IPS DF 6.9 (cell line): ENCODE measurements at regions not wholly inside any gene's neighbourhood (a gene's known extent, or its start where the extent isn't known, plus 50 kb on each side); places are given as distances from the start of the nearest gene placed in this dataset.

ENCODE experiments used
- DNase-seq: peaks from one replicate; pipeline ENCODE4 v3.0.0-alpha.2; 2013; ENCODE audit warnings: low read depth, low spot score
- H3K27ac ChIP-seq: one replicate; pipeline ENCODE4 v1.5.1; 2013; ENCODE audit warnings: low read length, control low read depth
- H3K27me3 ChIP-seq: 2 replicates; pipeline ENCODE4 v1.6.1; 2013; ENCODE audit warnings: mild to moderate bottlenecking, low read length; ENCODE audit not compliant: control insufficient read depth, insufficient read depth
- H3K36me3 ChIP-seq: 2 replicates; pipeline ENCODE4 v1.6.1; 2013; ENCODE audit warnings: low read length; ENCODE audit not compliant: control insufficient read depth, insufficient read depth
- H3K4me1 ChIP-seq: 2 replicates; pipeline ENCODE4 v1.6.1; 2013; ENCODE audit warnings: low read length; ENCODE audit not compliant: control insufficient read depth, insufficient read depth
- H3K4me3 ChIP-seq: 2 replicates; pipeline ENCODE4 v1.5.1; 2013; ENCODE audit warnings: mild to moderate bottlenecking, low read length
- H3K9me3 ChIP-seq: 2 replicates; pipeline ENCODE4 v1.6.1; 2013; ENCODE audit warnings: low read length, inconsistent platforms; ENCODE audit not compliant: control insufficient read depth, insufficient read depth
- WGBS: extraction: QIAGEN DNeasy Blood & Tissue Kit; methylation state at CpG from one replicate; pipeline ENCODE4 v1.1.7; 2013; ENCODE audit warnings: mixed read lengths, missing lambda C conversion rate; ENCODE audit not compliant: insufficient read length, insufficient coverage; 5-methylcytosine and 5-hydroxymethylcytosine counted together

DNA sequence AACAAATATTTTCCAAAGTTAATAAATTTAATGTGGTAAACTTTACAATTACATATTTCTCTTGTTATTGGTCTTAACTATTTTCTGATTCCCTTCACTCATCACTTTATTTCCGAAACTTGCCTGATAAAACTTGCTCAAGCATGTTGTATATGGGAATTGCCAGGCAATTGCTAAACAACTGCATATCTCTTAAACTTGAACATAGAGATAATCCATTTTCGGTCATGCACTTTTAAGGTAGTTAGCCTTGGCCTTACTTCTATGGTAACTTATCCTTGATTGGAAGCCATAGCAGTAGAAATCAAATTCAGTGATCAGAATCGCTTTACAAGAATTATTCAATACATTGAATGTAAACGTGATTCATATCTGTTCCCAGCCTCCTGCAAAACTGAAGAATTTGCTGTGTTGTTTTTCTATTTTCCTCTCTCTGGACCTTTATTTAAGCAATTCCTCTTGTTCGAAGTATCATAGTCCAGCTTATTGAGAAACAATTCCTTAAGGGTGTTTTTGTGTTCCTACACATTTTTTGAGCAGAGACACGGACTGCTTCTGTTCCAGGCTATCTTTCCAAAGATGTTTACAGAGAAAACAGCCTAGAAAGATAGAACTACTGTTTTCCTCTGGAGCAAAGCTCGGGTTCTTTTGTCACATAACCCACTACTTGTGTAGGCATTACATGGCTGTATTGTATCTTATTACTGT, 674.3 kb downstream of the IRS1 start:
- Histone ChIP-seq H3K4me1 (no peaks in the 10 kb centered on the region), H3K4me3 (no peak overlapping the region), H3K27ac (no peak overlapping the region), H3K27me3 (no peaks in the 10 kb centered on the region), H3K9me3 (no peaks in the 10 kb centered on the region), H3K36me3 (no peaks in the 10 kb centered on the region)
- WGBS, result no CpG with 5 or more reads among the region's 7 CpGs
- no peak for DNase-seq

DNA sequence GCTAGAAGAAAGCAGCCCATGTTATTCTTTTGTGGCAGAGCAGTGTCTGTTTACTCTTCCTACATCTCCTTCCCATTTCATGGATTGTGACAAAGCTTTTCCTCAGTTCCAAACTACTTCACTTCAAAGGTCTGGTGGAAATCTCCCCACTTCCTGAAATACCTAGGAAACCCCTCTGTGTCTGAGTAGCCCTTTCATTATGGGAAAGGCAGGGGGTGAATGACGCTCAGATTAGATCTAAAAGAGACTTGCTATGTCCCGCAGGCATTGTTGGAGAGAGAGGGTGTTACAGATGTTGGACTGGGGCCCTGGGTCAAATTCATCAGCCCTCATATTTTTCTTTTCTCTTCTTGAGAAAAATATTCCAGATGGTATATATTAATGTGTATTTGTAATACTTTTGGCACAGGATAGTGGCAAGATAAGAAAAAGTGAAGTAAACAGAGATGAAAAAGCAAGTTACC, 675.0 kb downstream of the IRS1 start:
- no peak for DNase-seq
- H3K4me1 ChIP-seq, result no peaks in the 10 kb centered on the region
- H3K36me3 ChIP-seq, result no peaks in the 10 kb centered on the region

DNA sequence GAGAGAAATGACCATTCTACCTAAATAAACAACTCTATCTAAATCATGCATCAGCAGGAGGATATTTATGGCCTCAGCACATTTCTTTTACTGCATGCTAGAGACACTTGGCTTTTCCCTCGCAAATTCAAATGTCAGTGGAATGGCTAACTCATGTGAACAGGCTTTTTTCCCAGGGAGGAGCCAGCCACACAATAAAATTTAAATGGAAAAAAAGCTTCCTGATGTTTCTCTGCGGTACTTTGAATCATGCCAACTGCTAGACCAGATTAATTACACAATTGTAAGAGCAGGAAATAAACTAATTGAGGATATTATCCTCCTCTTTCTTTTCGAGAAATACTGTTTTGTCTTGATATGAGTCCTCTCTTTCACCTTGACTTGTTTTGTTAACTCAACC, 676.3 kb downstream of the IRS1 start:
- WGBS, result no CpG with 5 or more reads among the region's 3 CpGs
- no peak overlapping the region for H3K27ac ChIP-seq
- no peak overlapping the region for H3K4me3 ChIP-seq
- no peak for DNase-seq
- no peaks in the 10 kb centered on the region for H3K27me3 ChIP-seq
- H3K9me3 ChIP-seq, result no peaks in the 10 kb centered on the region
- no peaks in the 10 kb centered on the region for H3K36me3 ChIP-seq
- no peaks in the 10 kb centered on the region for H3K4me1 ChIP-seq

More for the DNA sequence above, 675.0 kb downstream of the IRS1 start:
- Histone ChIP-seq H3K4me3 (no peak overlapping the region), H3K27me3 (no peaks in the 10 kb centered on the region), H3K27ac (no peak overlapping the region), H3K9me3 (no peaks in the 10 kb centered on the region)
- no CpG with 5 or more reads among the region's 2 CpGs for WGBS

DNA sequence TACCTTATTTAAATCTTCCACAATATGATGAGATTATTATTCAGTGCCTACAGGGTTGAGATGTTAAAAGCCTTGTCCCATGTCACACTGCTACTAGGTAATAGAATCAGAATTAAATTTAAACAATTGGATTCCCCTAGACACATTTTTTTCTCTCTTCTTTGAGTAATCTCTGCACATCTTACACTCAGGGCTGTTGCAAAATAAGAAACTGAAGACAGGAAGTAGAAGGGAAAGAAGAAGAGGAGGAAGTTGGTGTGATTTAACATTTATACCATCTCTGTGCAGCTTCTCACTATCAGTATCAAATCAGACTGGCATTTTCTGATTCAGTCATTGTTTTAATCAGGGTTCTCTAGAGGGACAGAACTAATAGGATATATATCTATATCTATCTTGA, 677.6 kb downstream of the IRS1 start:
- H3K27me3 ChIP-seq, result no peaks in the 10 kb centered on the region
- no peak overlapping the region for H3K4me3 ChIP-seq
- no peak for DNase-seq
- H3K36me3 ChIP-seq, result no peaks in the 10 kb centered on the region
- H3K9me3 ChIP-seq, result no peaks in the 10 kb centered on the region
- no peak overlapping the region for H3K27ac ChIP-seq
- no peaks in the 10 kb centered on the region for H3K4me1 ChIP-seq

DNA sequence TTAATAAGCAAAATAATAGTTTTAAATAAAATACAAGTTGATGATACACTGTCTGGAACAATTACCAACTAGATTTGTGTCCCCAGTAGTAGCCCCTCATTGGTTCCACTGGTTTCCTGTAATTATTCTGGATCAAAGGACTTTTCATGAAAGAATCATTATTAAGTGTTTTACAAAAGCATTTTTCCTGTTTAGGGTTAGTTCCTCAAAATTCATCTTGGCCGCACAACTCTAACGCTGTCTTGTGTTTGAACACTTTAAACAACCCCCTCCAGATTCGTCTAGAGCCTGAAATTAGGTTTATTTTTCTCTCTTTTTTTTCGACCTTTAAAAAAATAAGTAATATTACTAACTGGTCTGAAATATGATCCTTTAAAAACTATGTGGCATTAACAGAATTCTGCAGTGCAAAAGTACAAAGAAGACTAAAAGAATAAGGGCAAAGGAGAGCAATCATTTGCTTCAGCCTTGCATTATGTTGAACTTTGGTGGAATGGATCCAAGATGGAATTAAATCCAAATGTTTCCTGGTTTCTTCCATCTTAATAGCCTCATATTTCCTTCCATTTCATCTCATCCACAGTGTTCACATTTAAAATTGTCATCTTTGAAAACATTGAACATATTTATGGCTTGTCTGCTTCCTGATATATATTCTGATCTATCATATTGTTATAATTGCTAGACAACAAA, 678.4 kb downstream of the IRS1 start:
- H3K27ac ChIP-seq, result no peak overlapping the region
- WGBS, result no CpG with 5 or more reads among the region's 4 CpGs

DNA sequence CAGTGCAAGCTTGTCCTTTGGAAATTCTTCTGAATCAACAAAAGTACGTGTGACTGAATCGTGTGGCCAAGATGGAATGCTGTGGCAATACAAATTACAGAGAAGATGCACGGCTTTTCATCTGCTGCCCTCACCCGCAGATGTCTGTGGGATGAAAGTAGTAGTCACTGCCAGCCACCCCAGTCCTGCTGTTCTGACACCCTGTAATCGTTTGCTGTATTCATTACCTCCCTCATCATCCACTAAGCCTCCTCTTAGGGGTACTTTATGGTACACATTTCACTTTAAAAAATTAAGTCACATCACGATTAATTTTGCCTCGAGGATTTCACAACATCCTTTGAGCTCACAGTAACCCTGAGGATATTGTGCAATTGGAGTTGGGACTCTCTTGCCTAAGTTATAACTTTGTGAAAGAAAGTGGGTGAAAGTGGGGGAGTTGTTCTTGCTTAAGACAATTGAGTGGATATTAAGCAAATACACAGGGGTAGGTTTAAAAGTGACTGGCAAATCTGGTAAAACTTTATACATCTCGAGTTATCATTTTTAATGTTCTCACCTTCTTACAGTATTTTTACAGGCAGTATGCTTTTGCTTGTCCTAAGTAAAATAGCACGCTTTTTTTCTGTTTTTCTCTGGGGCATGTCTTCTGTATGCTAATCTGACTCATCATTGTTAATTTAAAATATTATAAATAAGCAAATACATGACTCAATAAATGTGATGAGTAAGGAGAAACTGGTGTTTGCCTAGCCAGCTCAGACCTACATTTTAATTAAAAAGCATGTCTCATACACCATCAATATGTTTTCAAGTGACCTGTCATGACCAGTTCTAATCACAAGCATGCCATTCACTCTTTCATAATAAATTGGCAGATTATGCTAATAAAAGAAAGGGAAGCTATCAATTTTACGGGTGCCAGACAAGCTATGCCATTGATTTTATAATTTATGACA, 680.9 kb downstream of the IRS1 start:
- Histone ChIP-seq H3K36me3 (no peaks in the 10 kb centered on the region), H3K9me3 (no peaks in the 10 kb centered on the region), H3K27me3 (no peaks in the 10 kb centered on the region), H3K4me3 (no peak overlapping the region), H3K4me1 (no peaks in the 10 kb centered on the region), H3K27ac (no peak overlapping the region)
- no CpG with 5 or more reads among the region's 10 CpGs for WGBS
- no peak for DNase-seq

More for the DNA sequence above, 678.4 kb downstream of the IRS1 start:
- no peaks in the 10 kb centered on the region for H3K36me3 ChIP-seq
- no peaks in the 10 kb centered on the region for H3K9me3 ChIP-seq
- no peaks in the 10 kb centered on the region for H3K4me1 ChIP-seq
- H3K4me3 ChIP-seq, result no peak overlapping the region
- no peak for DNase-seq
- H3K27me3 ChIP-seq, result no peaks in the 10 kb centered on the region

DNA sequence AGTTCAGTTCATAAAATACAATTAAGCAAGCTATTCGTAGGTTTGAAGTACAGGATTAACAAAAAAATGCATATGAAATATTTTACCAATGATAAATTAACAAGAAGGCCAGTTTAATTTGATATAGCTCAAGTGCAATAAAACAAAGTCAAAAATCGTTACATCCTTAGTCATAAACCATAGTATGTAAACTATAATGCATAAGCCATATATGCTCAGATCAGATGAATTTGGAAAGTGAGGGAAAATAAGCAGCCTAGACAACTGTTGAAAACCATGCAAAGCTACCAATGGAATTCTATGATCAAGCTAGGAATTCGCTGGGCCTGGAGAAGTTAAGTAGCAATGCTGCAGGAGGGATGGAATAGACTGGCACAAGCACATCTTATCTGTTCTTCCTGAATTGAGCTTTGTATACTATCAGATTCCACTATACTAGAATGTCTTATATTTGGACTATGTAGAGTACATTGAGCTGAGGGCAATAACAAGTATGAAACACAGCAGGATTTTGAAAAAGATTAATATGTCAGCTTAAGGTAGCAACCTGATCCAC, 682.0 kb downstream of the IRS1 start:
- no peaks in the 10 kb centered on the region for H3K36me3 ChIP-seq
- no CpG with 5 or more reads among the region's 3 CpGs for WGBS
- no peak overlapping the region for H3K27ac ChIP-seq
- no peak for DNase-seq
- H3K4me1 ChIP-seq, result no peaks in the 10 kb centered on the region
- H3K4me3 ChIP-seq, result no peak overlapping the region
- H3K27me3 ChIP-seq, result no peaks in the 10 kb centered on the region
- no peaks in the 10 kb centered on the region for H3K9me3 ChIP-seq

DNA sequence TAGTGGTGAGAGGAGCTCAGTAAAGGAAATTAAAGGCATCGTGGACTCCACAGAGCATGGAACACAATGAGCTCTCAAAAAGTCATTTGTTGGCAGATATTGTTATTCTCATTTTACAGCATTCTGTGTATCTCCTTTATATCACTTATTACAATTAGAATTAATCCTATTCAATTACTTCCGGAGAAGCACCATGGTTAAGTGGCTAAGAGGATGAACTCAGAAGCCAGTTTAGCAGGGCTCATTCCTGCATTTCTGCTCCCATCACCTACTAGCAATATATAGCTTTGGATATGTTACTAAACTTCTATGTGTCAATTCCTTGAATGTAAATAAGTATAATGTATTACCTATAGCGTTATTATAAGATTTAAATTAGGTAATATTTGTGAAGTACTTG, 683.3 kb downstream of the IRS1 start:
- no peaks in the 10 kb centered on the region for H3K9me3 ChIP-seq
- DNase-seq, result no peak
- H3K36me3 ChIP-seq, result no peaks in the 10 kb centered on the region
- no peaks in the 10 kb centered on the region for H3K27me3 ChIP-seq
- WGBS, result no CpG with 5 or more reads among the region's 3 CpGs
- no peak overlapping the region for H3K27ac ChIP-seq
- H3K4me1 ChIP-seq, result no peaks in the 10 kb centered on the region
- no peak overlapping the region for H3K4me3 ChIP-seq

DNA sequence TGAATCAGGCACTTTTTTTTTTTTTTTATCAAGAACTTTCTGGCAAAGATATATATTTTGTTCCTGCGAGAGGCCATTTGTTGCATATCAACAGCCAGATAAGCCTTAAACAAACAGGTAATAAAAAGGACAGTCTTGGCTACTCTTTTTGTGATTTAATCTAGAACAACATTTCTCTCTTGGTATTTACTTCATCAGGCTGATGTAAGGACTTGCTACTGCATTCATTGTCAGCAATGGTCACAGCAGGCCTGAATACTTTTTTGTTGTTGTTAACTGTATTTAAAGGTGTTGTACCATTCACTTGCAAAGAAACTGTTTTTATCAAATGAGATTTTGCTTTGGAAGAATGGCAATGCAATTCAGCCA, 683.8 kb downstream of the IRS1 start:
- no peaks in the 10 kb centered on the region for H3K27me3 ChIP-seq
- H3K36me3 ChIP-seq, result no peaks in the 10 kb centered on the region
- H3K4me3 ChIP-seq, result no peak overlapping the region
- H3K4me1 ChIP-seq, result no peaks in the 10 kb centered on the region
- H3K9me3 ChIP-seq, result no peaks in the 10 kb centered on the region
- DNase-seq, result peak; percentile 11
- H3K27ac ChIP-seq, result no peak overlapping the region
- no CpG with 5 or more reads among the region's 1 CpG for WGBS

DNA sequence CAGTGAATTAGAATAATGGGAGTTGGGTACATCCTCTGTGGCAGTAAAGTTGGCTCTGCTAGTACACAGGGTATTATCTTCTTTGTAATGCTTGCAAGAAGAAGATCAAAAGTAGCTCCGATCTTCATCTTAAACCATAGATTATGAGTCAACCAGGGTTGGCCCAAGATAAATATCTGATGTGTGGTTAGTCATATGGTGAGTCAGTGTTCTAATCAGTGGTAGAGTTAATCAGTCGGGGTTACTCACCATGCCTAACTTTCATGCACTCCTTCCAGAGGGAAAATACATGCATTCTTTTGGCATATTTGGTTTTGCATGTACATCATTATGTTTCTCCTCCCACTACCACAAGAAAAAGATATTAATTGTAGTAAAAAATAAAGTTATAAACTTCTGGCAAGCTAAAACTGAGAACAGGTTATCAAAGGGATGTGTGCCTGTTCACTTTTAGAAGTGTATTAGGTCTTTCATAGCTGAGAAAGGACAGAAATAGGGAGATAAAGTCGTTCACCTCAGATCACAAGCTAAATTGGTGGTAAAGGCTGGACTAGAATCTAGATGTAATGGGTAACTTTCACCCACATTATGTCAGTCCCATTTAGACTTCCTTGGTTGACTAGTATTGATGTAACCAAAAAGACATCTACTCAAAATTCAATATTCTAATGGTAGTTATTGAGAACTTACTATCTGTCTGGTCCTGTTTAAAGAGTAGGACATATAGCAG, 684.4 kb downstream of the IRS1 start:
- WGBS, result no CpG with 5 or more reads among the region's 3 CpGs
- H3K4me1 ChIP-seq, result no peaks in the 10 kb centered on the region
- H3K27me3 ChIP-seq, result no peaks in the 10 kb centered on the region
- H3K9me3 ChIP-seq, result no peaks in the 10 kb centered on the region
- no peak overlapping the region for H3K27ac ChIP-seq
- H3K36me3 ChIP-seq, result no peaks in the 10 kb centered on the region
- no peak for DNase-seq
- no peak overlapping the region for H3K4me3 ChIP-seq
